ENCODE measurements at regions not wholly inside any gene's neighbourhood (a gene's known extent, or its start where the extent isn't known, plus 50 kb on each side); places are given as distances from the start of the nearest gene placed in this dataset.

- no TSS peak for BruUV-seq (replicated peaks)
- Histone ChIP-seq H3K36me3 (ENCODE audit: control insufficient read depth in 1 of 2, insufficient read depth in 2 of 2, low read length in 2 of 2) (no peaks in the 10 kb centered on the region), H3K27ac (ENCODE audit: low read depth, low read length) (no peak overlapping the region), H3K79me2 (ENCODE audit: insufficient read depth, low read length) (no peaks in the 10 kb centered on the region), H3K4me1 (ENCODE audit: control insufficient read depth in 1 of 2, insufficient read depth in 2 of 2, low read length in 2 of 2) (no peaks in the 10 kb centered on the region), H4K20me1 (ENCODE audit: insufficient read depth) (no peaks in the 10 kb centered on the region), H3K4me2 (ENCODE audit: low read length) (no peak overlapping the region), H3K9ac (ENCODE audit: low read length) (no peak overlapping the region), H3K9me3 (ENCODE audit: control insufficient read depth in 1 of 2, insufficient read depth in 1 of 2, low read depth in 1 of 2, low read length in 2 of 2) (no peaks in the 10 kb centered on the region), H3K4me3 (replicated peaks in 1 of 2; ENCODE audit: low read depth in 1 of 2, low read length in 2 of 2) (no peak overlapping the region), H2AFZ (ENCODE audit: low read depth, low read length, poor library complexity, severe bottlenecking) (no peak overlapping the region), H3K9me2 (ENCODE audit: insufficient read depth) (no peaks in the 10 kb centered on the region), H3K27me3 (ENCODE audit: insufficient read depth, low read length) (no peaks in the 10 kb centered on the region)
- intact Hi-C loops (cut with micrococcal nuclease), result no loop called here
- ATAC-seq, result no peak
- ChIA-PET POLR2A (no interaction called here), CTCF (no interaction called here), RAD21 (ENCODE audit: low non-redundant PET in 1 of 2, low total read pairs in 2 of 2, uncharacterized antibody in 2 of 2, unreplicated experiment in 2 of 2) (no interaction called here)
- TF ChIP-seq POLR2A (IDR thresholded peaks at IDR 0.05; ENCODE audit: borderline replicate concordance, extremely low read depth, insufficient read depth, insufficient read length), result no peak
- TF ChIP-seq YY1 (IDR thresholded peaks at IDR 0.05; ENCODE audit: extremely low read depth, insufficient replicate concordance, low read depth, low read length), result no peak
- no peak for TF ChIP-seq JUND (IDR thresholded peaks at IDR 0.05)
- no peak for DNase-seq (ENCODE audit: low read depth, low spot score)
These were observed 397.6 kb upstream of the IRX4 start for GRCh38 chr5:2280318-2280717.

- ATAC-seq (no peak), DNase-seq (ENCODE audit: low read depth, low spot score) (no peak)
- Histone ChIP-seq H3K9me2 (ENCODE audit: insufficient read depth) (no peaks in the 10 kb centered on the region), H3K4me1 (ENCODE audit: control insufficient read depth in 1 of 2, insufficient read depth in 2 of 2, low read length in 2 of 2) (no peaks in the 10 kb centered on the region), H3K27ac (ENCODE audit: low read depth, low read length) (no peak overlapping the region), H3K36me3 (ENCODE audit: control insufficient read depth in 1 of 2, insufficient read depth in 2 of 2, low read length in 2 of 2) (no peaks in the 10 kb centered on the region), H2AFZ (ENCODE audit: low read depth, low read length, poor library complexity, severe bottlenecking) (no peak overlapping the region), H3K4me3 (replicated peaks in 1 of 2; ENCODE audit: low read depth in 1 of 2, low read length in 2 of 2) (no peak overlapping the region), H3K79me2 (ENCODE audit: insufficient read depth, low read length) (no peaks in the 10 kb centered on the region), H3K27me3 (ENCODE audit: insufficient read depth, low read length) (no peaks in the 10 kb centered on the region), H3K4me2 (ENCODE audit: low read length) (no peak overlapping the region), H4K20me1 (ENCODE audit: insufficient read depth) (no peaks in the 10 kb centered on the region), H3K9me3 (ENCODE audit: control insufficient read depth in 1 of 2, insufficient read depth in 1 of 2, low read depth in 1 of 2, low read length in 2 of 2) (no peaks in the 10 kb centered on the region), H3K9ac (ENCODE audit: low read length) (no peak overlapping the region)
- ChIA-PET POLR2A (no interaction called here), RAD21 (ENCODE audit: low non-redundant PET in 1 of 2, low total read pairs in 2 of 2, uncharacterized antibody in 2 of 2, unreplicated experiment in 2 of 2) (no interaction called here), CTCF (no interaction called here)
- TF ChIP-seq SIN3A (IDR thresholded peaks at IDR 0.05; ENCODE audit: low read depth) (no peak), EZH2 (IDR thresholded peaks at IDR 0.05) (no peak), TCF7L2 (IDR thresholded peaks at IDR 0.05; ENCODE audit: borderline replicate concordance, extremely low read depth, insufficient read depth, insufficient read length) (no peak), EGR1 (IDR thresholded peaks at IDR 0.05; ENCODE audit: low read depth) (no peak), REST (IDR thresholded peaks at IDR 0.05; ENCODE audit: low read depth) (no peak), ZBTB33 (IDR thresholded peaks at IDR 0.05; ENCODE audit: extremely low read depth, insufficient replicate concordance, low read length) (no peak), ZNF274 (IDR thresholded peaks at IDR 0.05; ENCODE audit: low read depth, low read length) (no peak), ZFX (IDR thresholded peaks at IDR 0.05) (no peak), JUND (IDR thresholded peaks at IDR 0.05) (no peak), POLR2AphosphoS5 (IDR thresholded peaks at IDR 0.05; ENCODE audit: low read depth, low read length) (no peak)
- BruUV-seq (replicated peaks), result no TSS peak
- intact Hi-C loops (cut with micrococcal nuclease), result no loop called here
These were observed 396.2 kb upstream of the IRX4 start for GRCh38 chr5:2278825-2279456.

Measured in HCT116 (cell line).